Colonic mucosa (tissue), 4 donors: ENCODE measurements at regions not wholly inside any gene's neighbourhood (a gene's known extent, or its start where the extent isn't known, plus 50 kb on each side); places are given as distances from the start of the nearest gene placed in this dataset.

Source experiments
- DNase-seq: peaks from one replicate; pipeline ENCODE4 v3.0.0-alpha.2; 2020
- H3K27ac ChIP-seq: fragments of 200-600 bp; one replicate; pipeline ENCODE4 v1.8.0; 2021
- H3K27me3 ChIP-seq: fragments of 200-600 bp; one replicate; pipeline ENCODE4 v1.8.0; 2021
- H3K36me3 ChIP-seq: fragments of 200-600 bp; one replicate; pipeline ENCODE4 v1.8.0; 2021
- H3K4me1 ChIP-seq: fragments of 200-600 bp; one replicate; pipeline ENCODE4 v1.8.0; 2021; ENCODE audit warnings: mild to moderate bottlenecking
- H3K4me3 ChIP-seq: fragments of 200-600 bp; one replicate; pipeline ENCODE4 v1.8.0; 2021
- H3K9ac ChIP-seq, 2 donors: one replicate each; pipeline ENCODE4 v1.7.0; 2013; ENCODE audit warnings: control low read depth in 2 of 2, low read depth in 2 of 2, low read length in 2 of 2
- H3K9me3 ChIP-seq: fragments of 200-600 bp; one replicate; pipeline ENCODE4 v1.8.0; 2021
- intact Hi-C: fragments of 100-400 bp; cut with DNase I; formaldehyde crosslinking; loops from one replicate; pipeline ENCODE4 v1.14.1; 2022
- TF ChIP-seq, protein P1 (sequence below): fragments of 200-600 bp; IDR thresholded peaks from one replicate; pipeline ENCODE4 v1.8.0; 2022; ENCODE audit warnings: antibody characterized with exemption, mild to moderate bottlenecking
- donor health status: healthy.
- donor health status: DM: no; HTN: no; CAD: no.
- donor health status: DM: no; HTN: no; CAD: no.

DNA sequence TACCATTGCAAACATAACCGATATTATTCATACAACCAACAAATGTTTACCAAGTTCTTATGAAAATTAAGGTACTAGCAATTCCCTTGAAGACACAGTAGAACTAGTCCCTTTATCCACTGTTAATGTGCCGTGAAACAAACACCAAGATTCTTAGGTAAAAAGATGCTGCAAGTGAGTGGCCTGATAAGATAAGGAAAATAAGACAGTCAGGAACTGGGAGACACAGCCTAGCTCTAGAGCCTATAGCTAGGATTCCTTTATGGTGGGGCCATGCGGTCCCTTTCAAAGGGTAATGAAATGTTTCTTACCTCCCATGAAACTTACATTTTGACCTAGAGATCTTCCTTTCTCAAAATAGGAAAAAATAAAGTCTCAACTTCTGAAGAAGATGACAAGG, 658.4 kb upstream of the MIR17HG start:
- no peak overlapping the region for H3K4me3 ChIP-seq
- H3K9me3 ChIP-seq = no peaks in the 10 kb centered on the region
- H3K27ac ChIP-seq = no peak overlapping the region
- no peaks in the 10 kb centered on the region for H3K27me3 ChIP-seq
- H3K9ac ChIP-seq = no peak overlapping the region
- TF ChIP-seq, protein P1, sequence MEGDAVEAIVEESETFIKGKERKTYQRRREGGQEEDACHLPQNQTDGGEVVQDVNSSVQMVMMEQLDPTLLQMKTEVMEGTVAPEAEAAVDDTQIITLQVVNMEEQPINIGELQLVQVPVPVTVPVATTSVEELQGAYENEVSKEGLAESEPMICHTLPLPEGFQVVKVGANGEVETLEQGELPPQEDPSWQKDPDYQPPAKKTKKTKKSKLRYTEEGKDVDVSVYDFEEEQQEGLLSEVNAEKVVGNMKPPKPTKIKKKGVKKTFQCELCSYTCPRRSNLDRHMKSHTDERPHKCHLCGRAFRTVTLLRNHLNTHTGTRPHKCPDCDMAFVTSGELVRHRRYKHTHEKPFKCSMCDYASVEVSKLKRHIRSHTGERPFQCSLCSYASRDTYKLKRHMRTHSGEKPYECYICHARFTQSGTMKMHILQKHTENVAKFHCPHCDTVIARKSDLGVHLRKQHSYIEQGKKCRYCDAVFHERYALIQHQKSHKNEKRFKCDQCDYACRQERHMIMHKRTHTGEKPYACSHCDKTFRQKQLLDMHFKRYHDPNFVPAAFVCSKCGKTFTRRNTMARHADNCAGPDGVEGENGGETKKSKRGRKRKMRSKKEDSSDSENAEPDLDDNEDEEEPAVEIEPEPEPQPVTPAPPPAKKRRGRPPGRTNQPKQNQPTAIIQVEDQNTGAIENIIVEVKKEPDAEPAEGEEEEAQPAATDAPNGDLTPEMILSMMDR = no peak
- H3K36me3 ChIP-seq = no peaks in the 10 kb centered on the region
- no peak for DNase-seq
- no peaks in the 10 kb centered on the region for H3K4me1 ChIP-seq
- intact Hi-C loops = no loop called here

DNA sequence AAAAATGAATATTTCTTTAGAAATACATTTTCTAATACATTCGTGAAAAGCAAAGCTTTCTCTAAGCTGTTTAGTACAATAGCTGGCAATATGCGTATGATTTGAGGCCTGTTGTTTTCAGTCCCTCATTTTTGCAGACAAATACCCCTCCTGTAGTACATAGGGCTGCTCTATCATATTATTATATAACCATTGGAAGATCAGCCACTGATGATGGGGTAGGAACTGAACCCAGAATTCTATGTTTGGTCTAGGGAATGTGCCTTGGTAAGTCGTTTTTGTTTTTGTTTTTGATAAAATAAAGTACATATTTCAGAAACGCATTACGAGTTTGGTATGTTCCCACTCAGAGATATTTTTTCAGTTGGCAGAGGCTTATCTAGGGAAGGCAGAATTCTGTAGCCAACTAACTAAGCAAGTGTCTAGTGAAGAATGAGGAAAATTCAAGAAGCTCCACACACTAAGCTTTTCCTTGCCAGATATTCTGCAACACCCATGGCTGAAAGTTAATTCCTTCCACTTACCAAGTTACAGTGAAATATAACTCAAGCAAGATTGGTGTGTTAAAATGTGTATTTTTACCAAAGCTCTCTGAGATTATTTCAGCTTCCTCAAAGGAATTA, 656.9 kb upstream of the MIR17HG start:
- intact Hi-C loops = no loop called here
- H3K9me3 ChIP-seq = no peaks in the 10 kb centered on the region
- no peaks in the 10 kb centered on the region for H3K27me3 ChIP-seq
- H3K9ac ChIP-seq = no peak overlapping the region
- H3K27ac ChIP-seq = no peak overlapping the region
- no peaks in the 10 kb centered on the region for H3K4me1 ChIP-seq
- TF ChIP-seq, protein P1 = no peak
- no peak for DNase-seq
- no peaks in the 10 kb centered on the region for H3K36me3 ChIP-seq
- H3K4me3 ChIP-seq = no peak overlapping the region

DNA sequence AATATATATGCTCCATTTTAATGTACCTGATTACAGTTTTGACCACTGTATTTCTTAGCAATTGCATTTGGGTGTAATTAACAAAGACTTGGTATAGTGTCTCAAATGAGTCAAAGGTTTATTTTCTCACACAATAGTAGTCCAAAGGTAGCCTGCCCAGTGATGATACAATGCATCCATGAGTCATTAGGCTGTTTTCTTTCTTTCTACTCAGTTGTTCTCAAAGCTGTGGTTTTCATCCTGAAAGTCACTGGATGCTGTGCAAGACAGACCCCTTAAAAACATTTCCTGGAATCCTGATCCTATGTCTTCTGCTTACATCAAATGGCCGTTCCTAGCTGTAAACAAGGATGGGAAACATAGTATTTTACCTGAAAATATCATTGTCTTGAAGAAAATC, 651.2 kb upstream of the MIR17HG start:
- TF ChIP-seq, protein P1 = no peak
- Histone ChIP-seq H3K4me1 (no peaks in the 10 kb centered on the region), H3K4me3 (no peak overlapping the region), H3K27me3 (no peaks in the 10 kb centered on the region), H3K9ac (no peak overlapping the region), H3K9me3 (no peaks in the 10 kb centered on the region), H3K36me3 (no peaks in the 10 kb centered on the region), H3K27ac (no peak overlapping the region)
- intact Hi-C loops = no loop called here
- no peak for DNase-seq

DNA sequence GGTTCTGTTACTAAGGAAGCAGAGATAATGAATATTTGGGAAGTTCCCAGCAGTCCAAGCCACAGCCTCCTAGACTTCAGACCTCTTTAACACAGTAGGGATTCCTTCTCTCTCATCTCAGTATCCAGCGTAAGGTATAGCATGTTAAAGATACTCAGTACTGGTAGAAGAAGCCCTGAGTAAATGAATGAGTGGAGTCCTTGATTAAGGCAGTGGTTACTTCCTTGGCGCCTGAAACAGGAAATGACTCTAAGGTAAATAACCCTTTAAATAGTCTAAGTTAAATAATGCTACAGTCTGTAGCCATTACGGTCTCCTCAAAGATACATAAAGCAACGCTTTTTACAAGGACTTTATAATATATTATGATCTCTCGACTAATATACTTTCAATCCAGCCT, 650.8 kb upstream of the MIR17HG start:
- H3K9ac ChIP-seq = no peak overlapping the region
- no peak overlapping the region for H3K27ac ChIP-seq
- H3K4me3 ChIP-seq = no peak overlapping the region
- DNase-seq = no peak
- H3K36me3 ChIP-seq = no peaks in the 10 kb centered on the region
- intact Hi-C loops = no loop called here
- H3K9me3 ChIP-seq = no peaks in the 10 kb centered on the region
- no peaks in the 10 kb centered on the region for H3K4me1 ChIP-seq
- TF ChIP-seq, protein P1 = no peak
- no peaks in the 10 kb centered on the region for H3K27me3 ChIP-seq

DNA sequence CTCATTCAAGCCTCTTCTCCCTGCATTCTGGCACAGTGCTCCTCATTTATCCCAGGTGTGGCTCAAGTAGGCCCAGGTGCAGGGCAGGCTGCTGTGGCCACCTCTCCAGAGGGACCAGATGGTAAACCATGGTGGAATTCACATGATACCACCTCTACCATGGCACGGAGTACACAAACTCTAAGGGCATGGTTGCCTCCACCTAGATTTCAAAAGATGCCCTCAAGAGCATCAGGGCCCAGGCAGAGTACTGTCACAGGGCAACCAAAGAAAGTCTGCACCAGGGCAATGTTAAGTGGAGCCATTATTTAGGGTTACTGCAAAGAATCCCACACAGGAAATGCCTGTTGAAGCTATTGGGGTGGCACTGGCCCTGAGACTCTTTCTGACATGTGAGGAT, 647.1 kb upstream of the MIR17HG start:
- Histone ChIP-seq H3K9ac (no peak overlapping the region), H3K27ac (no peak overlapping the region), H3K27me3 (no peaks in the 10 kb centered on the region), H3K4me3 (no peak overlapping the region), H3K4me1 (no peaks in the 10 kb centered on the region), H3K36me3 (no peaks in the 10 kb centered on the region), H3K9me3 (no peaks in the 10 kb centered on the region)
- TF ChIP-seq, protein P1 = no peak
- intact Hi-C loops = no loop called here
- DNase-seq = no peak
